Upper lobe of left lung (tissue), 6 donors: ENCODE measurements at regions not wholly inside any gene's neighbourhood (a gene's known extent, or its start where the extent isn't known, plus 50 kb on each side); places are given as distances from the start of the nearest gene placed in this dataset.

Source experiments
- ATAC-seq, 2 donors: fragments of 200-7000 bp; cut with Tn5 transposase; one replicate each; pipeline ENCODE4 v1.9.1; 2022; ENCODE audit warnings: mild to moderate bottlenecking in 2 of 2, moderate library complexity in 2 of 2; ENCODE audit not compliant: low FRiP score in 2 of 2
- DNase-seq, 2 donors: peaks; one replicate each; pipeline ENCODE4 v3.0.0-alpha.2; 2019 to 2020
- H3K27ac ChIP-seq, 4 donors: fragments of 200-600 bp; sonication (generic); one replicate each; pipeline ENCODE4 v1.5.1; 2016 to 2019
- H3K27me3 ChIP-seq, 4 donors: fragments of 200-600 bp; sonication (generic); one replicate each; pipeline ENCODE4 v1.5.1; 2017 to 2019
- H3K36me3 ChIP-seq, 4 donors: fragments of 200-600 bp; sonication (generic); one replicate each; pipeline ENCODE4 v1.5.1; 2016 to 2019
- H3K4me1 ChIP-seq, 4 donors: fragments of 200-600 bp; sonication (generic); one replicate each; pipeline ENCODE4 v1.5.1; 2018 to 2019
- H3K4me3 ChIP-seq, 4 donors: fragments of 200-600 bp; sonication (generic); one replicate each; pipeline ENCODE4 v1.5.1; 2017 to 2019; ENCODE audit warnings: mild to moderate bottlenecking in 2 of 4, moderate library complexity in 1 of 4
- H3K9me3 ChIP-seq, 4 donors: fragments of 200-600 bp; sonication (generic); one replicate each; pipeline ENCODE4 v1.5.1; 2018 to 2019
- EP300 ChIP-seq, 4 donors: sonication (generic); formaldehyde crosslinking; IDR thresholded peaks; one replicate each; pipeline ENCODE4 v1.5.1; 2017; ENCODE audit warnings: antibody characterized with exemption in 4 of 4, control low read depth in 2 of 4
- POLR2A ChIP-seq, 4 donors: fragments of 450-650 bp; IDR thresholded peaks; one replicate each; pipeline ENCODE4 v1.5.1; 2016 to 2017; ENCODE audit warnings: antibody characterized with exemption in 4 of 4, mild to moderate bottlenecking in 2 of 4
- POLR2AphosphoS5 ChIP-seq, 2 donors: sonication (generic); formaldehyde crosslinking; IDR thresholded peaks; one replicate each; pipeline ENCODE4 v1.5.1; 2017; ENCODE audit warnings: antibody characterized with exemption in 2 of 2
- WGBS, 2 donors: methylation state at CpG; one replicate each; pipeline ENCODE4 v1.1.5; 2017 to 2018; 5-methylcytosine and 5-hydroxymethylcytosine counted together
- TF ChIP-seq, protein P1 (sequence below), 6 experiments: fragments of 450-650 bp in 4 of 6; fragments of 200-600 bp in 2 of 6; sonication (generic) in 2 of 6; IDR thresholded peaks; one replicate each; pipeline ENCODE4 v1.5.1; 2016 to 2019; ENCODE audit warnings: antibody characterized with exemption in 6 of 6
- donor health status: DM: no; HTN: no; CAD: no; lungs with moderate emphysema.
- donor health status: DM: no; HTN: yes; CAD: no; lungs with severe emphysema.

DNA sequence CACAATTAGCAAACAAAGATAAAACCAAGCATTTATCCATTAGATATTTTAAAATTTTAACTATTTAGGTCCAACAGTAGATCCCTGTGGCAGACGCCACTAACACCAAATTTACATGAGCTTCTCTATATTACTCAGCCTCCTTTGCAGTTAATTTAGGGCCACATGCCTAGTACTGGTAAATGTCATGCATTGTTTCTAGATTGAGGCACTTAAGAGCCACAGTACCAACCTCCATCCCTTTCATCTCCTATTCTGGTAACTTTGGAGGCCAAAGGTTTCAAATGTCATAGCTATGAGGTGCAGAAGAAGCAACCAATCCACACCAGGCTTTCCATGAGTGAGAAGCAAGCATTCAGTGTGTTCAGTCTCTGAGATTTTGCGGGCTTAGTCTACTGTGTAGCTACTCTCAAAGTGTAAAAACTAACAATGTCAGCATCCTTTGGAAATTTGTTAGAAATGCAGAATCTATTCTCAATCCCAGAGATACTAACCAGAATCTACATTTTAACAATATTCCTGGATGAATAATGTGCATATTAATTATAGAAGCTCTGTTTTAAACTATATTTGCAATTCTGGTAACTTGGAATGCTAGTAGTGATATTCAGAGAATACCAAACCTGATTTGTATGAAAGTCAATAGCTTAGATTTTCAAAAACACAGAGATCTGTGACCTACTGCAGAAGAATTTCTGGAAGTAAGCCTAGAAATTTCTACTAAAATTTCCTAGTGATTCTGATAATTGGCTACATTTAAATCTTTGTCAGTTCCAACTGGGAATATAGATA, 206.3 kb upstream of the CD96 start:
- Histone ChIP-seq H3K4me3 (no peak overlapping the region), H3K4me1 (no peaks in the 10 kb centered on the region), H3K27me3 (no peaks in the 10 kb centered on the region), H3K36me3 (no peaks in the 10 kb centered on the region), H3K9me3 (no peaks in the 10 kb centered on the region), H3K27ac (no peak overlapping the region)
- DNase-seq (no peak), ATAC-seq (no peak)
- TF ChIP-seq, protein P1, sequence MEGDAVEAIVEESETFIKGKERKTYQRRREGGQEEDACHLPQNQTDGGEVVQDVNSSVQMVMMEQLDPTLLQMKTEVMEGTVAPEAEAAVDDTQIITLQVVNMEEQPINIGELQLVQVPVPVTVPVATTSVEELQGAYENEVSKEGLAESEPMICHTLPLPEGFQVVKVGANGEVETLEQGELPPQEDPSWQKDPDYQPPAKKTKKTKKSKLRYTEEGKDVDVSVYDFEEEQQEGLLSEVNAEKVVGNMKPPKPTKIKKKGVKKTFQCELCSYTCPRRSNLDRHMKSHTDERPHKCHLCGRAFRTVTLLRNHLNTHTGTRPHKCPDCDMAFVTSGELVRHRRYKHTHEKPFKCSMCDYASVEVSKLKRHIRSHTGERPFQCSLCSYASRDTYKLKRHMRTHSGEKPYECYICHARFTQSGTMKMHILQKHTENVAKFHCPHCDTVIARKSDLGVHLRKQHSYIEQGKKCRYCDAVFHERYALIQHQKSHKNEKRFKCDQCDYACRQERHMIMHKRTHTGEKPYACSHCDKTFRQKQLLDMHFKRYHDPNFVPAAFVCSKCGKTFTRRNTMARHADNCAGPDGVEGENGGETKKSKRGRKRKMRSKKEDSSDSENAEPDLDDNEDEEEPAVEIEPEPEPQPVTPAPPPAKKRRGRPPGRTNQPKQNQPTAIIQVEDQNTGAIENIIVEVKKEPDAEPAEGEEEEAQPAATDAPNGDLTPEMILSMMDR (IDR thresholded peaks at IDR 0.05) = no peak
- TF ChIP-seq EP300 (IDR thresholded peaks at IDR 0.05) = no peak
- TF ChIP-seq POLR2AphosphoS5 (IDR thresholded peaks at IDR 0.05) = no peak
- no peak for TF ChIP-seq POLR2A (IDR thresholded peaks at IDR 0.05)
- 86 to 96% methylated on average over 2 of the region's 2 CpGs for WGBS, 2 donors

DNA sequence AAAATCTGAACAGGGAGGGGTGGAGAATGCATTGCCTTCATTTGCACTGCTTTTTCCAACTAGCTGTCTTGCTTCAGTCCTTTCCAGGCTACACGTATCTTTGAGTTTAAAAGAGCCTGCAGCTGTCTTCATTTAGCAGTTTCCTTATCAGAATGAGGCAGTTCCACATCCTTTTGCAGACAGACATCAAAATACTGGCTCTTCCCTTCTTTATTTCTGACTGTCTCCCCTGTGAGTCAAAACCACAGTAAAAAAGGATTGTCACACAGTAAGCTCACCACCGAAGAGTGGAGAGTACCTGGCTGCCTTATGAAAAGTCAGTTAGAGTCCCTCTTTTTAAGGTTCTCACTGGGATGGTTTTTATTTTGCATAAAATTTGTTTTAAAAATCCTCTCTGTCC, 205.5 kb upstream of the CD96 start:
- Histone ChIP-seq H3K36me3 (no peaks in the 10 kb centered on the region), H3K4me1 (no peaks in the 10 kb centered on the region), H3K27ac (no peak overlapping the region), H3K9me3 (peaks cover 0 to 5% (median 0%) of the 10 kb centered on the region in 4 donors), H3K4me3 (no peak overlapping the region), H3K27me3 (no peaks in the 10 kb centered on the region)
- 44 to 48% methylated on average over 2 of the region's 2 CpGs for WGBS, 2 donors
- DNase-seq (no peak), ATAC-seq (no peak)
- TF ChIP-seq POLR2AphosphoS5 (IDR thresholded peaks at IDR 0.05) = no peak
- TF ChIP-seq EP300 (IDR thresholded peaks at IDR 0.05) = no peak
- TF ChIP-seq, protein P1 (IDR thresholded peaks at IDR 0.05) = no peak
- no peak for TF ChIP-seq POLR2A (IDR thresholded peaks at IDR 0.05)

DNA sequence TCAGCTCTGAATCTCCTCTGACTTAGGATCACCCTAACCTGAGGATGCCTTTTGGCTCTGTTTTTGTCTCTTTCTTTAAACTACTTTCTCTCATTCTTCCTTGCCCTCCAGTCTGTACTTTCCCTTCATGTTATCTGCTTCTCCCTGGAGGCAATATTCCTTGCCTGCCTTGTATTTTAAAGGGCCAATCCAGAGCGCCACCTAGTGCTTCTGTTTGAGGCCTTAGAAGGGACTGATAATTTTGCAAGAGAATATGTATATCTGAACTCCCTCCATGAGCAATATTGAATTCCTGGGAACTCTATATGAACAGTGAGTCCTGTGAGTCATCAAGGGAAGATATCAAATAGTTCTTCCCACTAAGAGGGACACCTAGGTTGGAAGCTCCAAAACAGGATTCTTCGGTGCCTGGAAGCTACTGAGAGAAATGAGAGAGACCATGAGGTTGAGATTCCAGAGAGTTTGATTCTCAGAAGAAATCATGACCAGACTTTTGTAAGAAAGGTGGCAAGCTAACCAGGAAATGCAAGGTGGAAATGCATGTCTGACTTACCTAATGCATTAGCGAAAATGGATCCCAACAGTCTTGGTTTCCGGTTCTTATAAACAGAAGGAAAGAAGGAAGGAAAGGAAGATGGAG, 203.8 kb upstream of the CD96 start:
- H3K4me1 ChIP-seq = no peaks in the 10 kb centered on the region
- H3K36me3 ChIP-seq = no peaks in the 10 kb centered on the region
- H3K27ac ChIP-seq = no peak overlapping the region
- H3K4me3 ChIP-seq = no peak overlapping the region
- H3K9me3 ChIP-seq = peaks cover 0 to 5% (median 0%) of the 10 kb centered on the region in 4 donors
- 75 to 77% methylated on average over 4 of the region's 4 CpGs for WGBS, 2 donors
- H3K27me3 ChIP-seq = no peaks in the 10 kb centered on the region
- no peak for ATAC-seq
- TF ChIP-seq, protein P1 (IDR thresholded peaks at IDR 0.05) = peak in 4 of 6 experiments; percentile 16 to 63 (median 50)
- TF ChIP-seq EP300 (IDR thresholded peaks at IDR 0.05) = no peak
- peak in 1 of 2 donors; percentile 43 for DNase-seq

DNA sequence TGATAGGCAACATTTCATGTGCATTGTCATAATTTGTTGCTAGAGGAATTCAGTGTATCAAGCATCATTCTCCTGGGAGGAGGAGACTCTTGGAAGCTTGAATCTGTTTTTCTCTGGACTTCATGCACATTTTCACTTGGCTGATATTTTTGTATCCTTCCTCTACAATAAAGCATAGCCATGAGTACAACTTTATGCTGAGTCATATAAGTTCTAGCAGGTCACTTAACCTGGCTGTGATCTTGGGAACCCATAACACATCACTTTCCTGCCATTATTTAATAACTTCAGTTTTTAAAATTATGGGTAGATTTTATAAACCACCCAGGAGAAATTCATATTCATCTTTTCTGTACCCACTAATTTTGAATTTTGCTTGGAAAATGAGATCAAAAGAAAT, 203.0 kb upstream of the CD96 start:
- Histone ChIP-seq H3K27me3 (no peaks in the 10 kb centered on the region), H3K4me3 (no peak overlapping the region), H3K9me3 (peaks cover 0 to 5% (median 0%) of the 10 kb centered on the region in 4 donors), H3K27ac (no peak overlapping the region), H3K4me1 (no peaks in the 10 kb centered on the region), H3K36me3 (no peaks in the 10 kb centered on the region)
- ATAC-seq = no peak
- no peak for TF ChIP-seq POLR2AphosphoS5 (IDR thresholded peaks at IDR 0.05)
- TF ChIP-seq EP300 (IDR thresholded peaks at IDR 0.05) = no peak
- TF ChIP-seq POLR2A (IDR thresholded peaks at IDR 0.05) = no peak
- TF ChIP-seq, protein P1 (IDR thresholded peaks at IDR 0.05) = no peak
- DNase-seq = no peak
